IMR-90 (cell line): ENCODE measurements at regions not wholly inside any gene's neighbourhood (a gene's known extent, or its start where the extent isn't known, plus 50 kb on each side); places are given as distances from the start of the nearest gene placed in this dataset.

Experiments used
- CEBPB ChIP-seq: IDR thresholded peaks from 2 replicates; pipeline ENCODE4 v1.6.1; 2012; ENCODE audit warnings: low read depth, low read length, improper control_type of control experiment
- CHD1 ChIP-seq: IDR thresholded peaks from 2 replicates; pipeline ENCODE4 v1.6.1; 2012; ENCODE audit warnings: low read depth, low read length, improper control_type of control experiment
- CTCF ChIP-seq: conservative IDR thresholded peaks from 2 replicates; pipeline ENCODE4 v1.5.1; 2012; ENCODE audit warnings: mild to moderate bottlenecking, low read depth, low read length, improper control_type of control experiment
- MAFK ChIP-seq: IDR thresholded peaks from 2 replicates; pipeline ENCODE4 v1.6.1; 2012; ENCODE audit warnings: low read depth, low read length, improper control_type of control experiment
- MAZ ChIP-seq: IDR thresholded peaks from 2 replicates; pipeline ENCODE4 v1.6.1; 2012; ENCODE audit warnings: low read depth, mild to moderate bottlenecking, low read length, improper control_type of control experiment, moderate library complexity, borderline replicate concordance
- MXI1 ChIP-seq: IDR thresholded peaks from 2 replicates; pipeline ENCODE4 v1.6.1; 2012; ENCODE audit warnings: low read depth, mild to moderate bottlenecking, low read length, moderate library complexity, borderline replicate concordance
- NFE2L2 ChIP-seq: fragments of 150-350 bp; IDR thresholded peaks from 2 replicates; pipeline ENCODE4 v1.6.1; 2016; ENCODE audit warnings: low read depth, mild to moderate bottlenecking, low read length
- POLR2A ChIP-seq: IDR thresholded peaks from 2 replicates; pipeline ENCODE4 v1.6.1; 2012; ENCODE audit warnings: mild to moderate bottlenecking, low read depth, low read length
- RAD21 ChIP-seq: IDR thresholded peaks from 2 replicates; pipeline ENCODE4 v1.6.1; 2012; ENCODE audit warnings: low read length, improper control_type of control experiment
- RCOR1 ChIP-seq: IDR thresholded peaks from 2 replicates; pipeline ENCODE4 v1.6.1; 2012; ENCODE audit warnings: mild to moderate bottlenecking, low read length, improper control_type of control experiment; ENCODE audit not compliant: insufficient replicate concordance
- RFX5 ChIP-seq: IDR thresholded peaks from 2 replicates; pipeline ENCODE4 v1.8.0; 2012; ENCODE audit warnings: low read depth, mild to moderate bottlenecking, low read length, moderate library complexity
- SMC3 ChIP-seq: fragments of 150-350 bp; IDR thresholded peaks from 2 replicates; pipeline ENCODE4 v1.6.1; 2016; ENCODE audit warnings: low read depth, mild to moderate bottlenecking, antibody characterized with exemption, low read length, moderate library complexity
- USF2 ChIP-seq: fragments of 150-350 bp; IDR thresholded peaks from 2 replicates; pipeline ENCODE4 v1.6.1; 2017; ENCODE audit warnings: mild to moderate bottlenecking, antibody characterized with exemption, low read length, low read depth

- TF ChIP-seq CTCF (no peak), CHD1 (no peak), CEBPB (no peak), USF2 (no peak), POLR2A (no peak), RCOR1 (no peak), RFX5 (no peak), SMC3 (no peak), MAZ (no peak), MAFK (peak; percentile 55), MXI1 (no peak), RAD21 (no peak), NFE2L2 (no peak)
Observed at GRCh38 chr7:155170331-155170730, 100.2 kb downstream of the HTR5A start.
